HG03457 (cell line): ENCODE measurements at regions not wholly inside any gene's neighbourhood (a gene's known extent, or its start where the extent isn't known, plus 50 kb on each side); places are given as distances from the start of the nearest gene placed in this dataset.

Source experiments
- ATAC-seq: cut with Tn5 transposase; IDR thresholded peaks from one replicate; pipeline ENCODE4 v1.9.1; 2021; ENCODE audit warnings: moderate number of reproducible peaks; ENCODE audit not compliant: unreplicated experiment

DNA sequence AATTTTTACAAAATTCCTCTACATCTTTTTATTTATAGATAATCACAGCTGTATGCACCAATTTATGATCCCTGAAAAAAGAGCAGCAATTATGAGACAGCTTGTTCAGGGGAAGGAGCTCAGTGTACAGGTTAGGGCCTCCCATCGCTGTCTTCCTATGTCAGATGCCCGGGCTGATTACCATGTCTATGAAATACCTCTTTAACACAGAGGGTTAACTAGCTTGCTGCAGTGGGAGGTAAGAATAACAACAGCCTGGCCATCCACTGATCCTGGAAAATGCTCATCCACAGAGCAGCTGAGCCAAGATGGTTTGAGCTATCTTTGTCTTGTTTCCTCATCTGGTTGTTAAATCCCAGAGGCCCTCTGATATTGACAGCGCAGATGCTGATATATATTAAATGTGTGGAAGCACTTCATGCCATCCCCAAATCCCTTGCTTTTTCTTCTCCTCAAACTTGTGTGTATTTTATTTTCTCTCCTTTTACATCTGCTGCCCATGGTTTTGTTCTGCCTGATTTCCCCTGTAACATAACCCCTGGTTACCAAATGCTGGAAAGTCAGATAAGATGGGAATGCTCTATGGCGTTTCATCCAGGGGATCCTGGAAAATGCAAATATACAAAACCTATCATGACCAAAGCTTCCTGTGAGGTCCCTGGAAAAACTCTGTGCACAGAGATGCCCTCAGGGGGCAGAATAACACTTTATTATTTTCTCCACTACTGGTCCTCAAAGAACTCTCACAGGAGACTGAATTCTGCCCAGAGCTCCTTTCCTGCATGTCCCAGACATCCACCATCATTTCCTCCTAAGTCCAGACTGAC is 85.8 kb upstream of the PUDP start:
- ATAC-seq: no peak

DNA sequence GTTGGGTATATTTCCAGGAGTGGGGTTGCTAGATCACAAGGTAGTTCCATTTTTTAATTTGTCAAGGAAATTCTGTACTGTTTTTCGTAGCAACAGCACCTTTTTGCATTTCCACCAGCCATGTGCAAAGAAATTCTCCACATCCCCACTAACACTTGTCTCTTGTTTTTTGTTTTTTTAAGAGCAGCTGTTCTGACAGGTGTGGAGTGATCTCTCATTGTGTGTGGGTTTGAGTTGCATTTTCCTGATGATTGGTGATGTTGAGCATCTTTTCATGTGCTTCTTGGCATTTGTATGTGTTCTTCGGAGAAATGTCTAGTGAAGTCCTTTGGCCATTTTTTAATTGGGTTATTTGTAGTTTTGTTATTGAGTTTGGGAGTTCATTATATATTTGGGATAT is 80.3 kb upstream of the PUDP start:
- ATAC-seq: no peak

DNA sequence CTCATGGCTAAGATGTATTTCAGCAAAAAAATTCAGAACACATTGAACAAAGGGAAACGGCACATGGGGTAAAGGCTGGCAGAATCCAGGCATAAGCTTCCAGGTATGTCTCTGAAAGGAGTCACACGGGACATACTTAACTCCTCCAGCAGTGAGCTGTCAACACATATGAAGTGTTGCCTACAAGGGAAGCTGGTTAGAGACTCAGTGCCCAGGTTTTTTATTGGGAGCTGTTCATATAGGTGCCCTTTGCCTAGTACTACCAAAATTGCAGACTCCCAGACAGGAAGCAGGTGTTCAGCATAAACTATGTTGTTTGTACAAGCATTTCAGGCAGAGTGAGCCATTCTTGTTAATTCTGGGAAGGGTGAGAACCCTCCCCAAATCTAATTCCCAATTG is 77.4 kb upstream of the PUDP start:
- ATAC-seq: no peak

DNA sequence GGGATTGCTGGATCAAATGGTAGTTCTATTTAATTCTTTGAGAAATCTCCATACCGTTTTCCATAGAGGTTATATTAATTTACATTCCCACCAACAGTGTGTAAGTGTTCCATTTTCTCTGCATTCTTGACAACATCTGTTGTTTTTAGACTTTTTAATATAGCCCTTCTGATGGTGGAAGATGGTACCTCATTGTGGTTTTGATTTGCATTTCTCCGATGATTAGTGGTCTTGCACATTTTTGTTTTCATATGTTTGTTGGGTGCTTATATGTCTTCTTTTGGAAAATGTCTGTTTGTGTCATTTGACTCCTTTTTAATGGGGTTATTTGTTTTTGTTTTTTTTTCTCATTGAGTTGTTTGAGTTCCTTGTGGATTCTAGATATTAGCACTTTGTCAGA is 75.3 kb upstream of the PUDP start:
- ATAC-seq: no peak

DNA sequence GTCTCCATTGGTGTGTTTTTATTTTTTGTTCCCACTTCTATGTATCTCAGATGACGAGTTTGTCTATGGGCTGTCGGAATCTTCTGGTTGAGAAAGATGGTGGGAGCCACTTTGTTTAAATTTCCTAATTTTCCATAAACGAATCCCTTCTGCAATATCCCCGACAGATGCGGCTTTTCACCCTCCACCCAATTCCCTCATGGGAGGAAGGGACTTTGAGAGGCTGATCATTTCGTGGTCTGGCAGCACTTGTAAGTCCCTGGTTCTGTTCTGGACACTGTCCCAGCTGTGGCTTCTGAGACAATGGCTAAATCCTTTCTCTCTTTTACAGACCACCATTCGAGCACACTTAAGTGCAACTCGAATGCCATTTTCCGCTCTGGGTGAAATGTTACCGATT is 72.2 kb upstream of the PUDP start:
- ATAC-seq: no peak

DNA sequence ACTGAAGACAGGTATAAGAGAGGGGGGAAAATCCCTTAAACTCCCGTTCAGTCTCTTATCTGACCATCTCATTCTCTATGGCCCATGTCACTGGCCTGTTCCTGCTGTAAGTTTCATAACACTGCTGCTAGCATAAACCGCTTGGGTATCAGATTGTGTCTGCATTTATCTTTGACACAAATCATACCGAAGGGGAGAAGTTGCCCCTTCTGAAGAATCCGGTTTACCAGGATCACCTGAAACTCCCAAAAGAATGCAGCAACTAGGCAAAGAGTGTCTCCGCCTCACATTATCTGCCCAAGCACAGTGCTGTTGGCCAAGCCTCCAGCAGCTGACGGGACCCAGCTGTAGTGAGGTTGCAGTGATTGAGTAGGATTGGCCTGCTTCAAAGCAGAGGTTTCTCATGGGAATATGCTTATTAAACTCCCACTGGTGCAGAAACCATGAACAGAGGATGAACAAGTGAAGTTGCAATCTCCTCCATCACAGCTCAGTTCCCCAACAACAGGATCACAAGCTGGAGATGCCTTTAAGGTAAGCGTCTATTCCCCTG is 71.3 kb upstream of the PUDP start:
- no peak for ATAC-seq

DNA sequence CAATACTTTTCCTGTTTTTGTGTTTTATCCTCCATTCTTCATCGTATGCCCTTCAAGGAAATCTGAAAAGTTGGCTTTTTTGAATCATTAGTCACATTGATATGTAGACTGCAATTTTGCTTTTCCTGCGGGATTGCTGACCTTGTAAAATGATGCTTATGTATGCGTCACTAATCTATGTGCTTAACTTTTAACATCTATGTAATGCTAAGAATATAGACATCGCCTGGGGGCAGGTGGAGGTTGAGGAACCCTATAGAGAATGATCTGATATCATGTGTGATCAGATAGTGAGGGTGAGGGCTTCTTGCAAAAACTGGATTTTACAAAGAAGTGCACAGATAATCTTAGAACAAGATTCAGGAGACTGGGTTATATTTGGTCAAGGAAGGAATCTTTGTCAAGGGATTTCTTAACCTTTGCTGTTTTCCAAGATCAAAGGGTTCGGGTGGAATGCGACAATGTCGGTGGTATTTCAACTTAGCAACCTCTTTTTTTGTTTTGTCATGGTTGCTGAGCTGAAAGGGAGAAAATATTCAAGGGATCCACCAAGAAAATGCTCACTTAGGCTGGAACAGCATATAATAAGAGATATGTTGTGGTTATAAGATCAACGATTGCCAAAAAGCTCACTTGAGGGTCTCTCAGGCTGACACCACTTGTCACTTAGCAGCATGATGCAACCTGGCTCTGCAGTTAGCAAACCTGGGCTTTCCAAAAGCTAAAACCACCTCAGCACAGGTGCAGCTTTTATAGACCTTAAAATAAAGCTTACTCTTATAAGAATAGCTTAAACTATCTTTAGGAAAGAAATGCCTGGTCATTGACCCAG is 70.6 kb upstream of the PUDP start:
- ATAC-seq: no peak

DNA sequence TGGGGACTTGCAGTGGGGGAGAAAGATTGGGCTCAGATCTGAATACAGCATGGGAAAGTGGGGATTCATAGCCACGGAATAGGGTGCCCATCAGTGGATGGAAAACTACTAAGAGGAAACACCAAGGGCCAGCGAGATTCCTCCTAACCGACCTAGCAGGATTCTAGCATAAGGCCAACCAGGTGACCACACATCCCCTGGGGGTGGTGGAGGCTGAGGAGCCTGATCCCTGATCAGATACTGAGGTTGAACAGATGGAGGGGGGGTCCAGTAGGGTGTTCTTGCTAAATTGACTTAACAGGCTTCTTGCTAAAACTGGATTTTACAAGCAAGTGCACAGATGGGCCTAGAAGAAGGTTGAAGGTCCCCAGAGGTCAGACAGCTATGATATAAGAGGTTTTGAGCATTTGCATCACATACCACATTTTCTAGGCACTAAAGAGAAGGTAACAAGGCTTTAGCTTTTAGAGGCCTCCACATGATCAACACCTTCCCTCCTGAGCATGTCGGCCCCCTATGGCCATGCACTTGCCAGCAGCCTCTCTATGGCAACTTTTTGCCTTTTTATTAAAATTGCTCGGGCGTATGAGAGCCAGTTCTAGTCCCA is 69.1 kb upstream of the PUDP start:
- ATAC-seq: no peak

DNA sequence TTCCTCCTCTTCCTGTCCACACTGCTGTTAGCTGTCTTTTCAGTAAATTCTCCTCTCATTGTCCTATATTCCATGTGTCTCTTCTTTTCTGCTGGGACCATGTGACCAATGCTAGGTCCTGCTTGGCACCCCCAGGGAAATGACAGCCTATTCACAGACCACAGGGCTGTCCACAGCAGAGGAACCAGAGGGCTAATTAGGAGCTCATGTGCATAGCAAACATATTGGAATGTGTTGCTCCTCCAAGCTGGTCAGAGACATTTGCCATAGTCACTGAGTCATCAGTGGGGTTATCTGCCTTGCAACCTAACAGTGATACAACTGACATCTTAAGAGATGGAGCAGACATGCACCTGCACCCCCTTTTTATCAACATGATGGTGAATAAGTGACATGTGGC is 67.9 kb upstream of the PUDP start:
- ATAC-seq: no peak

DNA sequence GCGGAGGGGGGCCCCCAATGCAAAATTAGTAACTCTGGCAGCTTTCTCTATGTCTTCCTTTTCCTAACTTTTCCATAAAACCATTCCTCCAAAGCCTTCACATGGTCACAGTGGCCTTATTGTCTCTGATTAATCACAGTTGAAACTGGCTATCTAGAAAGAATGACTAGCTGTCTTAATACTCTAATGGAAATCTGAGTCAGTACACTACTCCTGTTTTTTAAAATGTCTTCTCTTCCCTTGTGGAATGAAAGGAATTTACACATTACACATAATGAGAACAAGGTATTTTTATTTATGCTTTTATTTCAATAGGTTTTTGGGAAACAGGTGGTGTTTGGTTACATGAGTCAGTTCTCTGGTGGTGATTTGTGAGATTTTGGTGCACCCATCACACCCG is 66.3 kb upstream of the PUDP start:
- no peak for ATAC-seq

DNA sequence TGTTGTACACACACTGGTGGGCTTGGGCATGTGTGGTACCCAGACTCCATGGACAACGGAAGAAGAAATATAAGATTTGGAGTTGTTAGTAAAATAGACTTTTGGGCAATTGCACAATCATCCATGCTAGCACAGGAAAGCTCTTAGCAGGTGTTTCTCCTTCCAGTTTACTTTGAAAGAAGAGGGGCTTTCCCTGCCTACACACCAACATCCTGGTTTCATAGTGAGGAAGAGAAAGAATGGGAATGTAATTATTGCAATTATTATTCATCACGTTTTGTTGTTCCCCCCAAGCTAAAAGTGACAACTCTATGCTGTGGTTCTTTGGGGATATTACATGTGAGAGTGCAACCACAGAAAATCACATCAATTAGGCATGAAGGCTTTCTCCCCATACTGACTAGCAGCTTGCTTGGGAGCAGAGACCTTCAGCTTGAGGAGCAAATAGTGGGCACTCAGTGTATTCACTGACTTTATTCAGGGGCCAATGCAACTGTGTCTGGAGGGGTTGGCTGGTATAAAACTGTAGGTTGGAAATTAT is 57.2 kb upstream of the PUDP start:
- ATAC-seq: no peak

DNA sequence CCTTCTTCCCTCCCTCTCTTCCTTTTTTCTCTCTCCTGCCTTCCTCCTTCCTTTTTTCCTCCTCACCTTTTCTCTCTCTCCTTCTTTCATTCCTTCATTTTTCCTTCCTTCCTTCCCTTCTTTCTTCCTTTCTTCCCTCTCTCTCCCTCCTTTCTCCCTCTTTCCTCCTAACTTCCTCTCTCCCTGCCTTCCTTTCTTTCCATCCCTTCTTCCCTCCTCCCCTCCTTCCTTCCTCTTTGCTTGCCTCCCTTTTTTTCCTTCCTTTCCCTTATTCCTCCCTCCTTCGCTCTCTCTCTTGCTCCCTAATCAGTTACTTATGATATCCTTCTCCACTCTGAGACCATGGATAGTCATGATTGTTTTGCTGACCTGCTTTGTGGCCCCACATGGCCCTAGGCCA is 56.7 kb upstream of the PUDP start:
- no peak for ATAC-seq

DNA sequence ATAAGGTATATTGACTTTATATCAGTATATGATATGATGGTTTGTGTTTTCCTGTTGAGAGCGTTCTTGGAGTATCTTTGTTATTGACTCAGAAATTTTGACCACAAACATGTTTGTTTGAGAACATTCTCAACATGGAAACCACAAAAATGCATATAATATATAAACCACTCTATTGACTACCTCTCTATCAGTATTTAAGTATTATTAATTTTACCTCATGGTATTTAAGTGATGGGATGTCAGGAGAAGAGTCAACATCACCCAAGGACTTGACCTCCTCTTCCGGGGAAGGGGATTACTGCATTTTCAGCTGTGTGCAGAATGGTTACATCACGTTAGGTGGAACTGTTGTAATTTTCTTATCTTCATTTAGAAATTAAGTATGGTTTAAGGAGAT is 54.3 kb upstream of the PUDP start:
- no peak for ATAC-seq

DNA sequence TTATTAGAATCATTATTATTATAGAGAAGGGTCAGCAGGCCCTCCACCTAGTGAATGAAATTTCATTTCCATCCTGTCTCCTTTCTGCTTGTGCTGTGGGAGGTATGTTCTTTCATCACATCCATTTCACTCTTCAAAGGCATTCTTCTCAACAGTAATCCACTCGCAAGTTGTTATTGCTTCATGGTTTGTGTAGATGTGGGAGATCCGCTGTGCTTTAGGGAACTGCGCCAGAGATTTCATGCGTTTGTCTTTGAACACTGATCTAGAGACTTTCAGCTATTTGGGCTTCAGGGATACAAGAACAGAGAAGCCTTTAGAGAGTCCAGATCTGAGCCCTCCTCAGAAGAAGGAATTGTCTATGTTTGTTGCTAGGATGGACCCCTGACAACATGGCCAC is 53.5 kb upstream of the PUDP start:
- no peak for ATAC-seq

DNA sequence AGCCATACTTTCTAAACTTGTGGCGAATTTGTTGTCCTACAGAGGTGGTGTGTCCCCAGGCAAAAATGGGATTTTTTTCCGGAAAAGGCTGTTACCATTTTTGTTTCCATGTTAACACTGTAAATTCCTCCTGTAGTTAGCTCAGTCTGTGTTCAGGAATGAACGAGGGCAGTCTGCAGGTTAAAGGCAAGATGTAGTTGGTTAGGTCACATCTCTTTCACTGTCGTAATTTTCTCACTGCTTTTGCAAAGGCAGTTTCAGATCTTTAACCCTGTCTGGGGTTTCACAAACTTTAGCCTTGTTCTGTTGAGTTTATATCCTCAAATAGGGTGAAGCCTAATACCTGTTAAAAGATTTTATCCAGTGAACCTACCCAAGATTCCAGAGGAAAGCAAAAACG is 50.5 kb upstream of the PUDP start:
- ATAC-seq: no peak
